Activated CD4-positive, alpha-beta T cell treated with anti-CD3 and anti-CD28 coated beads for 48 hours (primary cell): ENCODE measurements at regions not wholly inside any gene's neighbourhood (a gene's known extent, or its start where the extent isn't known, plus 50 kb on each side); places are given as distances from the start of the nearest gene placed in this dataset.
A peak's percentile ranks its signal among the peaks of the same experiment; 100 is the strongest.
"Not testable (repeated sequence)": the region's sequence is repeated elsewhere in the genome, so short reads cannot be mapped to it uniquely, and the experiment has no call there.

ENCODE experiments used
- DNase-seq: peaks from one replicate; pipeline ENCODE4 v3.0.0-alpha.2; 2020

- no peak for DNase-seq
Observed at GRCh38 chr17:13131225-13131624, 113.4 kb upstream of the ELAC2 start.

- no peak for DNase-seq
Observed at GRCh38 chr17:13129356-13129755, 111.5 kb upstream of the ELAC2 start.

- no peak for DNase-seq
Observed at GRCh38 chr17:13128676-13129075, 110.8 kb upstream of the ELAC2 start.

- DNase-seq = no peak
Observed at GRCh38 chr17:13127921-13128602, 110.2 kb upstream of the ELAC2 start.

- no peak for DNase-seq
Observed at GRCh38 chr17:13120864-13121263, 103.0 kb upstream of the ELAC2 start.

- no peak for DNase-seq
Observed at GRCh38 chr17:13118311-13118710, 100.5 kb upstream of the ELAC2 start.

GRCh38 chr17:13117616-13118015 lies 99.8 kb upstream of the ELAC2 start:
- DNase-seq = no peak

- DNase-seq = peak; percentile 20
Observed at GRCh38 chr17:13114601-13115031, 96.8 kb upstream of the ELAC2 start.

- no peak for DNase-seq
Observed at GRCh38 chr17:13113821-13114525, 96.1 kb upstream of the ELAC2 start.

- no peak for DNase-seq
Observed at GRCh38 chr17:13107676-13108235, 89.9 kb upstream of the ELAC2 start.

GRCh38 chr17:13106171-13106570 lies 88.3 kb upstream of the ELAC2 start:
- no peak for DNase-seq

- no peak for DNase-seq
Observed at GRCh38 chr17:13104576-13104975, 86.7 kb upstream of the ELAC2 start.

GRCh38 chr17:13102477-13102876 lies 84.7 kb upstream of the ELAC2 start:
- no peak for DNase-seq

GRCh38 chr17:13099926-13100325 lies 82.1 kb upstream of the ELAC2 start:
- no peak for DNase-seq

GRCh38 chr17:13099089-13099735 lies 81.4 kb upstream of the ELAC2 start:
- no peak for DNase-seq

GRCh38 chr17:13096291-13096690 lies 78.5 kb upstream of the ELAC2 start:
- no peak for DNase-seq

GRCh38 chr17:13092010-13092409 lies 74.2 kb upstream of the ELAC2 start:
- DNase-seq = not testable (repeated sequence)

GRCh38 chr17:13088666-13089065 lies 70.8 kb upstream of the ELAC2 start:
- DNase-seq = no peak

GRCh38 chr17:13087802-13088201 lies 70.0 kb upstream of the ELAC2 start:
- no peak for DNase-seq

GRCh38 chr17:13086142-13086769 lies 68.4 kb upstream of the ELAC2 start:
- DNase-seq = no peak

GRCh38 chr17:13085578-13085977 lies 67.8 kb upstream of the ELAC2 start:
- DNase-seq = no peak

GRCh38 chr17:13084420-13084819 lies 66.6 kb upstream of the ELAC2 start:
- DNase-seq = no peak
